DMS79 treated with DMSO at 0.1 percent for 48 hours (cell line): ENCODE measurements at regions not wholly inside any gene's neighbourhood (a gene's known extent, or its start where the extent isn't known, plus 50 kb on each side); places are given as distances from the start of the nearest gene placed in this dataset.
"Not testable (repeated sequence)": the region's sequence is repeated elsewhere in the genome, so short reads cannot be mapped to it uniquely, and the experiment has no call there.

Experiments
- DNase-seq: peaks from one replicate; lab custom pipeline; 2025; lab: John Stamatoyannopoulos, UW

- DNase-seq, result no peak
Measured at GRCh38 chr16:62751218-62751617, 715.0 kb upstream of the CDH8 start.

- no peak for DNase-seq
Measured at GRCh38 chr16:62741692-62742091, 705.5 kb upstream of the CDH8 start.

DNA sequence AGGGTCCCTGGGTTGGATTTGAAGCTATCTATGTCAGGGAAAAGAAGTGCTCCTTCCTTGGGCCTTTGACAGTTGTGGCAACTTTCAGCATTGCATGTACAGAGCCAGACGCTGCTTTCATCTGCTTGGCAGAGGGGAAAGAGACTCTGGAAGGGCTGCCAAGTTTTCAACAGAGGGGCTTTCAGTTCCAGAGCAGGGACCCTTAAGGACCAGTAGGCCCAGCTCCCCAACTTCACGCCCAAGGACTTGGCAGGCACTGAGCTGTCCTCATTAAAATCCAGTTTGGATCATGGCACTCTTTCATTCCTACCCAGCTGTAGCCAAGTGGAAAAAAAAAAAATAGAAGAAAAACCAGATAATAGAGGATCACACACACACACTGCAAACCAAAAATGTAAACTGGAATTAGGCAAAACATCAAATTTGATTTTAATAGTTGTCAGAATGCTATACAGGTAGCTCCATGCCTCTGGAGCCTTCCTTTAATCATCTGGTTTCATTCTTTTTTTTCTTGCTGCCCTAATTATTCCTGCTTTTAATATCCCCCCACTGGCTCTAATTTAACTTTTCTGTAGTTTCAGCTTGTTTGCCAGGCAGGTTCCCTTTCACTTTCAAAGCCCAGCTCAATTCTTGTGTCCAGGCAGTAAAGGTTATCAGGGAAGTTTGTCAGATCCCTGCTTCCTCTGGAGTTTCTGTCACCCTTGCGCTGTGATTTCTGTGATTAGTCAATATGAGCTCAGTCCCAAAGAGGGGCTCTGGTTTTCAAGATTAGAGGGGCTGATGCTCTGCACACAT, 702.6 kb upstream of the CDH8 start:
- peak; percentile 50 for DNase-seq

GRCh38 chr16:62732092-62732491, 695.9 kb upstream of the CDH8 start:
- no peak for DNase-seq

DNA sequence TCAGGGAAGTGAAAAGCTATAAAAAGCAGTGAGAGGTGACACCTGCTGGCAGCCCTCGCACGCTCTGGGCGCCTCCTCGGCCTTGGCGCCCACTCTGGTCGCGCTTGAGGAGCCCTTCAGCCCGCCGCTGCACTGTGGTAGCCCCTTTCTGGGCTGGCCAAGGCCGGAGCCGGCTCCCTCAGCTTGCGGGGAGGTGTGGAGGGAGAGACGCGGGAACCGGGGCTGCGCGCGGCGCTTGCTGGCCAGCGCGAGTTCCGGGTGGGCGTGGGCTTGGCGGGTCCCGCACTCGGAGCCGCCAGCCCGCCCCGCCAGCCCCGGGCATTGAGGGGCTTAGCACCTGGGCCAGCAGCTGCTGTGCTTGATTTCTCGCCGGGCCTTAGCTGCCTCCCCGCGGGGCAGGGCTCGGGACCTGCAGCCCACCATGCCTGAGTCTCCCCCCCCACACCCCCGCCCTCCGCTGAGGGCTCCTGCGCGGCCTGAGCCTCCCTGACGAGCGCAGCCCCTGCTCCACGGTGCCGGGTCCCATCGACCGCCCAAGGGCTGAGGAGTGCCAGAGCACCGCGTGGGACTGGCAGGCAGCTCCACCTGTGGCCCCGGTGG, 688.5 kb upstream of the CDH8 start:
- DNase-seq, result not testable (repeated sequence)

DNA sequence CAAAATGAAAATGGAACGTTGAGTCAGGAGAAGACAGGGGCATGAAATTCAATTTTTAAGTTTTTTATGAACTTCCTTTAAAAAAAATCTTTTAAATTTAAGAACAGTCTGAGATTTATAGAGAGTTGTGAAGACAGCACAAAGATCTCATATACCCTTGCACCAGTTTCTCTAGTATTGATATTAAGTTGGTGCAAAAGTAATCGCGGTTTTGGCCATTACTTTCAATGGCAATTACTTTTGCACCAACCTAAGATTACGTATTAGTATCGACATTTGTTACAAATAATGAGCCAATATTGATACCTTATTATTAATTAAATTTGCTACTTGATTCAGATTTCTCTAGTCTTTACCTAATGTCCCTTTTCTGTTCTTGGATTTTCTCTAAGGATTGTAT, 684.4 kb upstream of the CDH8 start:
- no peak for DNase-seq

- DNase-seq, result no peak
Measured at GRCh38 chr16:62717026-62717425, 680.8 kb upstream of the CDH8 start.

DNA sequence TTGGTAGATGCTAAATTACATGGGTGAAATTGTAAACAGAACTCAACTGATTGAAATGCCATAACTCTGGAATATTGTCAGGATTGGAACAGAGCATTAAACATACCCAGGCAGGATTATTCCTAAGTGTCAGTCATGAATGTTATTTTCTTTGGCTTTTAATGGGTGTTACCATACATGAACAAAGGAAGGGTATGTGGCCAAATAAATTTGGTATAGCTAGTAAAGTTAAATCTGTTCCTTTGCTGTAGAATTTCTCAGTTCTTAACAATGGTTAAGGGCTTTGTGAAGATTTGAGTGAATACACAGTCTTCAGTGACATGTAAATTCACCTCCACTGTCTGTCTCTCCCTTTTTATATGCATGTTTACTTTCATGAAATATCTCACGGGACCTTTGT, 679.5 kb upstream of the CDH8 start:
- no peak for DNase-seq

DNA sequence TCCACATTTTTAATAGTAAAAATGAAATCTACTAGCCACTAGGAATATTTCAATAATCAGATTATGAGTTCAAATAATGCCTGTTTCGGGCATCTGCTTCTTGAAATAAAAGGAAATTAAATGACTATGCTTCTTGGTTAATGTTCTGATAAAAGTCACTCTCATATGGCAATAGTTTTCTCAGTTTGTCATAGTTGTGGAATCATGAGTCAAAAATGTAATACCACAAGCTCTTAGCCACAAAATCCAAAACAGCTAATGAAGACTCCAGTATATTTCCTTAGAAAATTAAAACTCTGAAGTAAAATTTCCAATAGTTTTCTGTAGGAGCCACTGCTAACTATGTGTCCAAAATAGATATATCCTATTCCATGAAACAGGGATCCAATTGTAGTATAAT, 676.3 kb upstream of the CDH8 start:
- DNase-seq, result no peak

- no peak for DNase-seq
Measured at GRCh38 chr16:62711797-62712196, 675.6 kb upstream of the CDH8 start.

- DNase-seq, result no peak
Measured at GRCh38 chr16:62709794-62710193, 673.6 kb upstream of the CDH8 start.

- DNase-seq, result no peak
Measured at GRCh38 chr16:62701426-62701825, 665.2 kb upstream of the CDH8 start.

DNA sequence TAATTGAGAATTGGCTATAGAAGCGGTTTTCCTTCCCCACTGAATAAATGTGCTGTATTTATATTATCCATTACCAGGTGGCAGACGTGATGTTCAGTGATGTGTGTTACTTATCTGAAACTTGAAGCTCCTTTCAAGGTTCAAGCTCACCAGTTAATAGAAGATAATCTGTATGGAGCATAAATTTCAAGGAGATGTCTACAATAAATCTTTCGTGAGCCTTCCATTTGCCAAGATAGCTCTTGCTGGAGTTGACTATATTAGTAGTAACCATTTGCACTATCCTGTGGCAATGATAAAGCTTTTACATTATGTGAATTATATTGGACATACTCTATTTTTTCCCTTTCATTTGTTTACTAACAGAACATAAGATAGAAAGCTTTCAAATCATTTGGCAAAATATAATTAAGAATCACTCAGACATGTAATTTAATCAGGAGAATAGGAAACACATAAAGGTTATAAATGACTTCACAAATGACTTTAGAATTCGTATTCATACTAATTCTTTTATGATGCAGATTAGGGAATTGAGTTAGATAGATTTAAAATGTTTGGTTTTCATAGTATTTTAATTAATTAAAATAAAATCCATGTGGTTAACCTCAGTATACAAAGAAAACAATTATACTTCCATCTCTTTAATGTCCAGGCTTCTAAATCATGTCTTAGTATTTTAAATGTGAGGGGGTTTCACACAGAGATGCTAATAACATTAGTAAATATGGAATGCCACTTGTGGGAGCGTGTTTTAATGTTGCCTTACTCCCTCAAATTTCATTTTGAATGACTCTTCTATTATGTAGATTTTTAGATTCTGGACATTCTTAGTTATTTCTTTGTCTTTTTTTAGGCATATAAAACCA, 664.4 kb upstream of the CDH8 start:
- peak; percentile 65 for DNase-seq

DNA sequence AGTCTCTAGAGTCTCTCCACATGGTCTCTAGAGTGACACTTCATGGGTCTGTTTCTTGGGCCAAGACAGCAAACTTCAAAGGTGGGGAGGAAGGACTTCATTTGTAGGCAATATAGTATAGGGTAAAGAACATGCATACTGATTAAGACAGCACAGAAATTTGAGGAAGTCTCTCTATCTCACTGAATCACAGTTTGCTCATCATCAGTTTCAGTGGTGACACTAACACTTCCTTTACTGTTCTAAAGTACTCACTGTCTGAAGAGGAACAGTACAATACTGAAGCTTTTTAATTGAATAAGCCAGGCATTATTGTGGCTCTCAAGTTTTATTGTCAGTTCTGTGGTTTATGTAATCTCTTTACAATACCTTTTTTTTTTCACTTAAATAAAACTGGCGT, 656.4 kb upstream of the CDH8 start:
- DNase-seq, result no peak

- DNase-seq, result no peak
Measured at GRCh38 chr16:62681819-62682218, 645.6 kb upstream of the CDH8 start.

DNA sequence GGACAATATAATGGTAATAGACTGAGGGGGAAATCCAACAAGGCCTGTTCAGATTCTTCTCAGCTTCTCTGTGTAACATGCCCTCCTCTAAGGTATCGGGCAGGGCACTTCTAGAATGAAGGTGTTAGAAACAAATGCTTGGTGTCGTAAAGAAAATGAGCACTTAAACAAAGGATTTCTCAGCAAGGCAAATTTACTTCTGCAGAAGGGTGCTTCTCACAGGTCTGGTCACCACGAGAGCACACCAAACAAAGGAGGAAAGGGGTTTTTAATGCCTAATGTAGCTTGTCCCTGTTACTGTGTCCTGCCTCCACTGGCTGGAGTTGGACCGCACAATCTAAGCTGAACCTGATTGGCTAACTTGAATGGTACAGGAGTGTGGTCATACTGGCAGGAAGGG, 642.6 kb upstream of the CDH8 start:
- DNase-seq, result no peak

DNA sequence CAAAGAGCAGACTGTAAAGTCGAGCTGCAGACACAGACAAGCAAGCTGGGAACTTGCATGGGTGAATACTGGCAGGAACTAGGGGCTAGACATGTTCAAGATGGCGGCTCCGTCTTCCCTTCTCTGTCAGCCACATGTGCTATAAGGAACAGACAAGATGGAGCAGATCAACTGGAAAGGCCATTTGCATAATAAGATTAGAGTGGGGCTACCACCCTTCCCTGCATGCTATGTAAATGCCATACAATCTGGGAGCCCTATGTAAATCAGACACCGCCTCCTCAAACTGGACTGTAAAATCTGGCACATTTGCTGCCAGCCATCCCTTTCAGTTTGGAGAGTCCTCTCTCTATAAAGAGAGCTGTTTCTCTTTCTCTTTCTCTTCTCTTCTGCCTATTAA, 640.1 kb upstream of the CDH8 start:
- DNase-seq, result no peak

GRCh38 chr16:62665269-62665668, 629.0 kb upstream of the CDH8 start:
- no peak for DNase-seq

DNA sequence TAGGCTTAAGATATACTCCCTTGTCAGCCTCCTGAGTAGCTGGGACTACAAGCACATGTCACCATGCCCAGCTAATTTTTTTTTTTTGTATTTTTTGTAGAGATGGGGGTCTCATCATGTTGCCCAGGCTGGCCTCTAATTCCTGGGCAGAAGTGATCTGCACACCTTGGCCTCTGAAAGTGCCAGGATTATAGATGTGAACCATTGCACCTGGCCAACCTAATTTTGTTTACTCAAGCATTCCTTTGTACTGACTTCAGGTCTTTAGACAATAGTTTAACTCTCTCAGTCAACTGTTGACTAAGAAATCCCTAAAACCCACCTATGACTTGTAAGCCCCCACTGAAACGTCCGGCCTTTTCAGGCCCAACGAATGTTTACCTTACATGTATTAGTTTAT, 628.3 kb upstream of the CDH8 start:
- DNase-seq, result no peak

- DNase-seq, result no peak
Measured at GRCh38 chr16:62661435-62661834, 625.2 kb upstream of the CDH8 start.

GRCh38 chr16:62657116-62657515, 620.9 kb upstream of the CDH8 start:
- DNase-seq, result no peak

GRCh38 chr16:62652441-62653120, 616.3 kb upstream of the CDH8 start:
- DNase-seq, result no peak
